ENCODE measurements at regions not wholly inside any gene's neighbourhood (a gene's known extent, or its start where the extent isn't known, plus 50 kb on each side); places are given as distances from the start of the nearest gene placed in this dataset.

DNA sequence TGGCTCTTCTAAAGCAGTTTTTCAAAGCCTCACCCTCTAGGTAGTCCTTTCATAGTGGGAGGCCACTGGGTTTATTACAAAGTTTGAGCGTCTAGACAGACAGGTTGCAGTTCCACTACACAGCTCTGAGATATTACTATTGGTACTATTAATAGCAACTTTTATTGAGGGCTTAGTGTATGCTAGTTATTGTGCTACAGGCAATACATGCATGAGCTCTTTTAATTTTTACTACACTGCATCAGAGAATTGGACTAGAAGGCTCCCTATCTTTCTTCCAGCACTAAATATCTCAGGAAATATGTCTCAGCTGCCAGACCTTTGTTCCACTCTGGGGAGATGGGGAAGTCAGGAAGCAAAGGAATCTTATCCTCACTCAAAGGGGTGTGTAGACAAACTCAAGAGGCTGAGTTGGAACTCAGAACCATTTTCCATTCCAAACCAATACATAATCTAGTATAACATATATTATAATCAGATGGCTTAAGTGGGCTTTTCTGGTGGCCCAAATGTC, 161.8 kb upstream of the SLC38A2 start:
- no peak overlapping the region for H2BK12ac ChIP-seq (ENCODE audit: low read length in 2 of 2)
- H3K9me3 ChIP-seq (ENCODE audit: control insufficient read depth, low read length): no peaks in the 10 kb centered on the region
- no peaks in the 10 kb centered on the region for H3K27me3 ChIP-seq (ENCODE audit: control insufficient read depth in 1 of 2, insufficient read depth in 1 of 2, low read length in 2 of 2)
- H3K4me1 ChIP-seq (ENCODE audit: control insufficient read depth, insufficient read depth, low read depth, low read length): peaks cover 13% of the 10 kb centered on the region
- no peaks in the 10 kb centered on the region for H3K36me3 ChIP-seq (ENCODE audit: control insufficient read depth in 1 of 2, insufficient read depth in 2 of 2, low read depth in 1 of 2, low read length in 2 of 2)
- H2AK5ac ChIP-seq (ENCODE audit: low read length, severe bottlenecking): no peak overlapping the region
- H2BK5ac ChIP-seq (ENCODE audit: low read depth, low read length, poor library complexity, severe bottlenecking): no peak overlapping the region
- H3K4me3 ChIP-seq (ENCODE audit: insufficient read depth in 1 of 2, low read depth in 1 of 2, low read length in 2 of 2): no peak overlapping the region
- WGBS: no CpG with 5 or more reads among the region's 1 CpG
- no peak overlapping the region for H3K14ac ChIP-seq (ENCODE audit: low read length in 2 of 2)
- no peak for DNase-seq
- H4K91ac ChIP-seq (ENCODE audit: low read length): no peak overlapping the region
- no peak overlapping the region for H3K18ac ChIP-seq (ENCODE audit: low read depth in 1 of 2, low read length in 2 of 2)
- no peak overlapping the region for H3K4me2 ChIP-seq (ENCODE audit: low read length, poor library complexity, severe bottlenecking)
- H4K8ac ChIP-seq (ENCODE audit: low read length): no peak overlapping the region
- no peak overlapping the region for H3K4ac ChIP-seq (ENCODE audit: low read depth in 1 of 2, low read length in 2 of 2)
- no peak overlapping the region for H3K27ac ChIP-seq (ENCODE audit: low read length, poor library complexity, severe bottlenecking)
- H3K23ac ChIP-seq (ENCODE audit: low read length in 2 of 2): no peak overlapping the region
- no peak overlapping the region for H2BK120ac ChIP-seq (ENCODE audit: low read depth, low read length)
- H3K9ac ChIP-seq (ENCODE audit: low read length): no peak overlapping the region
- no peak overlapping the region for H2AFZ ChIP-seq (ENCODE audit: low read depth, low read length)
- H3K79me1 ChIP-seq (replicated peaks; ENCODE audit: low read length, poor library complexity, severe bottlenecking): peaks cover 2% of the 10 kb centered on the region
- H2BK15ac ChIP-seq (ENCODE audit: low read depth, poor library complexity, severe bottlenecking): no peak overlapping the region

DNA sequence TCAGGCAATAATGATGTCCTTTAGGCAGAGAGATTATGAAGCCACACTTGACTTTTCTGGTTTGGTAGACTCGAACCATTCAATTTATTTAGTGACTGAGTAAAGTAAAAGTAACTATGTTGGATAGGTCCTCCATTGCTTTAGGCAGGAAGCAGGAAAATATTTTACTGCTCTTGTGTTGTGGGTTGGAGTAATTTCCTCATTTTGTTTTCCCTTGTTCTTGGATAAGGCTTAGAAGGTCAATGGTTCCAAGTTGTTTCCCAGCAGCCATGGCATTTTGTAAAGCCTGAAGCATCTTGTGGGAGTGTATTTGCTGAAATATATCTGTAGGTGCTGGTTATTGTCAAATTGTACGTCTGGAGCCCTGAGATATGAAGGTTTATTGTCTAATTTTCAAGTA, 161.2 kb upstream of the SLC38A2 start:
- Histone ChIP-seq H2BK5ac (ENCODE audit: low read depth, low read length, poor library complexity, severe bottlenecking) (no peak overlapping the region), H3K4me2 (ENCODE audit: low read length, poor library complexity, severe bottlenecking) (no peak overlapping the region), H2BK12ac (ENCODE audit: low read length in 2 of 2) (no peak overlapping the region), H3K27me3 (ENCODE audit: control insufficient read depth in 1 of 2, insufficient read depth in 1 of 2, low read length in 2 of 2) (no peaks in the 10 kb centered on the region), H3K14ac (ENCODE audit: low read length in 2 of 2) (no peak overlapping the region), H4K91ac (ENCODE audit: low read length) (no peak overlapping the region), H3K9ac (ENCODE audit: low read length) (no peak overlapping the region), H2BK120ac (ENCODE audit: low read depth, low read length) (no peak overlapping the region), H3K4ac (ENCODE audit: low read depth in 1 of 2, low read length in 2 of 2) (no peak overlapping the region), H2BK15ac (ENCODE audit: low read depth, poor library complexity, severe bottlenecking) (no peak overlapping the region), H3K4me3 (ENCODE audit: insufficient read depth in 1 of 2, low read depth in 1 of 2, low read length in 2 of 2) (no peak overlapping the region), H2AFZ (ENCODE audit: low read depth, low read length) (no peak overlapping the region), H3K4me1 (ENCODE audit: control insufficient read depth, insufficient read depth, low read depth, low read length) (peaks cover 13% of the 10 kb centered on the region), H2AK5ac (ENCODE audit: low read length, severe bottlenecking) (no peak overlapping the region), H3K18ac (ENCODE audit: low read depth in 1 of 2, low read length in 2 of 2) (no peak overlapping the region), H3K36me3 (ENCODE audit: control insufficient read depth in 1 of 2, insufficient read depth in 2 of 2, low read depth in 1 of 2, low read length in 2 of 2) (no peaks in the 10 kb centered on the region), H4K8ac (ENCODE audit: low read length) (no peak overlapping the region), H3K27ac (ENCODE audit: low read length, poor library complexity, severe bottlenecking) (no peak overlapping the region), H3K23ac (ENCODE audit: low read length in 2 of 2) (no peak overlapping the region), H3K79me1 (replicated peaks; ENCODE audit: low read length, poor library complexity, severe bottlenecking) (peaks cover 2% of the 10 kb centered on the region), H3K9me3 (ENCODE audit: control insufficient read depth, low read length) (no peaks in the 10 kb centered on the region)
- 91% methylated on average over 1 of the region's 2 CpGs for WGBS
- no peak for DNase-seq

DNA sequence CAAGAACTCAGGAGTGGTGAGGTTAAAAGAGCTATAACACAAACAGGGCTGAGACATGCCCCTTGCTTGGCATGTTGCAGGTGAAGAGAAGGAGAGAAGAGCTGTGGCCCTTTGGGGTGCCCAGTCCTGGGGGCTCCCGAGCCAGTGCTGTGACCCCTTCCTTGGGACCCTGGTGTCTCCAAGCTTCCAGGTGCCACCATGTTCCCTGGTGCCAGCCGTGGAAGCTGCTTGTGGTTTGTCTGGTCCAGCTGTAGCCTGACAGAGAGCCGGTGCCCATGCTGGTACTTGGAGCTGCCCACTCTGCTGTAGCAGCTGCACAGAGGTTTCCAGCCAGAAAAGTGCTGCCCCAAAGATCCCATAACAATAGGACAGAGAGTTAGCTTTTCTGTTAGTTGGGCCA, 159.2 kb upstream of the SLC38A2 start:
- H3K36me3 ChIP-seq (ENCODE audit: control insufficient read depth in 1 of 2, insufficient read depth in 2 of 2, low read depth in 1 of 2, low read length in 2 of 2): no peaks in the 10 kb centered on the region
- H2BK12ac ChIP-seq (ENCODE audit: low read length in 2 of 2): peak overlapping the region in 1 of 2 experiments; percentile 87
- H3K4me2 ChIP-seq (ENCODE audit: low read length, poor library complexity, severe bottlenecking): no peak overlapping the region
- WGBS: 97% methylated on average over 3 of the region's 3 CpGs
- H3K4me3 ChIP-seq (ENCODE audit: insufficient read depth in 1 of 2, low read depth in 1 of 2, low read length in 2 of 2): no peak overlapping the region
- peak overlapping the region; percentile 43 for H4K91ac ChIP-seq (ENCODE audit: low read length)
- no peak overlapping the region for H2AFZ ChIP-seq (ENCODE audit: low read depth, low read length)
- H3K4me1 ChIP-seq (ENCODE audit: control insufficient read depth, insufficient read depth, low read depth, low read length): peaks cover 13% of the 10 kb centered on the region
- H2BK15ac ChIP-seq (ENCODE audit: low read depth, poor library complexity, severe bottlenecking): no peak overlapping the region
- no peak for DNase-seq
- no peaks in the 10 kb centered on the region for H3K9me3 ChIP-seq (ENCODE audit: control insufficient read depth, low read length)
- no peak overlapping the region for H2AK5ac ChIP-seq (ENCODE audit: low read length, severe bottlenecking)
- no peak overlapping the region for H3K27ac ChIP-seq (ENCODE audit: low read length, poor library complexity, severe bottlenecking)
- H3K9ac ChIP-seq (ENCODE audit: low read length): no peak overlapping the region
- H3K18ac ChIP-seq (ENCODE audit: low read depth in 1 of 2, low read length in 2 of 2): peak overlapping the region in 1 of 2 experiments; percentile 75
- H3K79me1 ChIP-seq (replicated peaks; ENCODE audit: low read length, poor library complexity, severe bottlenecking): peaks cover 2% of the 10 kb centered on the region
- H3K4ac ChIP-seq (ENCODE audit: low read depth in 1 of 2, low read length in 2 of 2): peak overlapping the region in 1 of 2 experiments; percentile 57
- H3K14ac ChIP-seq (ENCODE audit: low read length in 2 of 2): no peak overlapping the region
- H2BK5ac ChIP-seq (ENCODE audit: low read depth, low read length, poor library complexity, severe bottlenecking): no peak overlapping the region
- H3K23ac ChIP-seq (ENCODE audit: low read length in 2 of 2): no peak overlapping the region
- H3K27me3 ChIP-seq (ENCODE audit: control insufficient read depth in 1 of 2, insufficient read depth in 1 of 2, low read length in 2 of 2): no peaks in the 10 kb centered on the region
- peak overlapping the region; percentile 7 for H4K8ac ChIP-seq (ENCODE audit: low read length)
- H2BK120ac ChIP-seq (ENCODE audit: low read depth, low read length): peak overlapping the region; percentile 45

DNA sequence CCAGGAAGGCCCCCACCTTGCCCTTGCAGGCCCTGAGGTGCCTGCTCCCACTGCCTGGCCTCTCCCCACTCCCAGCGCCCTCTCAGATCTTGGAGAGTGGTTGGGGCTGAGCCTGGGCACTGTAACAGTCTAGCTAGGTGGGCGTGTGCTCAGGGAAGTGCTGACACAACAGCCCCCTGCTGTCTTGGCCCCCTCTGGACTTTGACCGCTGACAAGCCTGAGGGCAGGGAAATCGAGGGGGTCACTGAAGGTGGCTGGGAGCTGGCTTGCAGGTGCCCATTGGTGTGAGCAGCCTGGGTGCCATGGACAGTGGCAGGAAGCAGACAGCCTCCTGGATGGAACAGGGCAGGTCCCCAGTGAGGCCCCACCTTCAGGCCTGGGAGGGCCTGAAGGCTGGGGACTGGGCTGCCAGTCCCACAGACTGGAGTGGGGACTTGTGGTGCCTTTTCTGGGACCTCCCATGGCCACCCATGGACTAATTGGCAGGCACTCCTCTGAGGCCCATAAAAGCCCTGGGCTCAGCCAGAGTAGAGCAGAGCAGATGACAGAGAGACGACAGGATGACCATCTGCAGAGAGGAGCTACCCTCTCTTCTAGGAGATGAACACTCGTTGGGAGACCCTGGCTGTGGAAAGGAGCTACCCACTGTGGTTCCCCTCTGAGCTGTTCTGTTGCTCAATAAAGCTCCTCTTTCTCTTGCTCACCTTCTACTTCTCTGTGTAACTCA, 158.6 kb upstream of the SLC38A2 start:
- Histone ChIP-seq H3K4me2 (ENCODE audit: low read length, poor library complexity, severe bottlenecking) (no peak overlapping the region), H3K4ac (ENCODE audit: low read depth in 1 of 2, low read length in 2 of 2) (peak overlapping the region in 1 of 2 experiments; percentile 77), H3K27me3 (ENCODE audit: control insufficient read depth in 1 of 2, insufficient read depth in 1 of 2, low read length in 2 of 2) (no peaks in the 10 kb centered on the region), H2BK120ac (ENCODE audit: low read depth, low read length) (peak overlapping the region; percentile 6), H3K18ac (ENCODE audit: low read depth in 1 of 2, low read length in 2 of 2) (peak overlapping the region; percentile 16 to 59), H3K4me1 (ENCODE audit: control insufficient read depth, insufficient read depth, low read depth, low read length) (peaks cover 13% of the 10 kb centered on the region), H3K27ac (ENCODE audit: low read length, poor library complexity, severe bottlenecking) (no peak overlapping the region), H3K9ac (ENCODE audit: low read length) (no peak overlapping the region), H2BK15ac (ENCODE audit: low read depth, poor library complexity, severe bottlenecking) (peak overlapping the region; percentile 99), H4K91ac (ENCODE audit: low read length) (peak overlapping the region; percentile 93), H3K4me3 (ENCODE audit: insufficient read depth in 1 of 2, low read depth in 1 of 2, low read length in 2 of 2) (no peak overlapping the region), H2AFZ (ENCODE audit: low read depth, low read length) (no peak overlapping the region), H3K79me1 (replicated peaks; ENCODE audit: low read length, poor library complexity, severe bottlenecking) (peaks cover 2% of the 10 kb centered on the region), H3K23ac (ENCODE audit: low read length in 2 of 2) (no peak overlapping the region), H3K14ac (ENCODE audit: low read length in 2 of 2) (peak overlapping the region in 1 of 2 experiments; percentile 37), H2AK5ac (ENCODE audit: low read length, severe bottlenecking) (no peak overlapping the region), H2BK12ac (ENCODE audit: low read length in 2 of 2) (peak overlapping the region; percentile 63 to 87), H3K9me3 (ENCODE audit: control insufficient read depth, low read length) (no peaks in the 10 kb centered on the region), H3K36me3 (ENCODE audit: control insufficient read depth in 1 of 2, insufficient read depth in 2 of 2, low read depth in 1 of 2, low read length in 2 of 2) (no peaks in the 10 kb centered on the region), H2BK5ac (ENCODE audit: low read depth, low read length, poor library complexity, severe bottlenecking) (no peak overlapping the region), H4K8ac (ENCODE audit: low read length) (peak overlapping the region; percentile 49)
- WGBS: 92% methylated on average over 6 of the region's 6 CpGs
- no peak for DNase-seq
